NCI-H1417 (cell line): ENCODE measurements at regions not wholly inside any gene's neighbourhood (a gene's known extent, or its start where the extent isn't known, plus 50 kb on each side); places are given as distances from the start of the nearest gene placed in this dataset.

Experiments
- DNase-seq, 3 experiments: peaks; one replicate each; lab custom pipeline; 2025; lab: John Stamatoyannopoulos, UW

DNA sequence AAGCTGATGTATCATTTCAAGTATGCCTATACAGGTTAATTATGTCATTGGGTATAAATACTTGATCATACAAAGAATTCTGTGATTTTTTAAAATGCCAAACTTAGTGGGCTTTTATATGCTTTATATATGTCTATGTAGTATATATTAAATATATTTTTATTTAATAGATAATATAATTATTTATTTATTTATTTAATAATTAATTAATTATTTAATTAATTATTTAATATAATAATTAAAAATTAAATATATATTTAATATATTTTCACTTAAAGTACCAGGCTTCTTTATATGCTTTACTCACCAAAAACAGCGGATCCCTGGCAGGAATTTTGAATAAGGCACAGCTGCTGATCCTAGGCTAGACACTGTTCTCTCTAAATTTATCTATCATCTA, 687.0 kb downstream of the VGLL3 start:
- no peak for DNase-seq

DNA sequence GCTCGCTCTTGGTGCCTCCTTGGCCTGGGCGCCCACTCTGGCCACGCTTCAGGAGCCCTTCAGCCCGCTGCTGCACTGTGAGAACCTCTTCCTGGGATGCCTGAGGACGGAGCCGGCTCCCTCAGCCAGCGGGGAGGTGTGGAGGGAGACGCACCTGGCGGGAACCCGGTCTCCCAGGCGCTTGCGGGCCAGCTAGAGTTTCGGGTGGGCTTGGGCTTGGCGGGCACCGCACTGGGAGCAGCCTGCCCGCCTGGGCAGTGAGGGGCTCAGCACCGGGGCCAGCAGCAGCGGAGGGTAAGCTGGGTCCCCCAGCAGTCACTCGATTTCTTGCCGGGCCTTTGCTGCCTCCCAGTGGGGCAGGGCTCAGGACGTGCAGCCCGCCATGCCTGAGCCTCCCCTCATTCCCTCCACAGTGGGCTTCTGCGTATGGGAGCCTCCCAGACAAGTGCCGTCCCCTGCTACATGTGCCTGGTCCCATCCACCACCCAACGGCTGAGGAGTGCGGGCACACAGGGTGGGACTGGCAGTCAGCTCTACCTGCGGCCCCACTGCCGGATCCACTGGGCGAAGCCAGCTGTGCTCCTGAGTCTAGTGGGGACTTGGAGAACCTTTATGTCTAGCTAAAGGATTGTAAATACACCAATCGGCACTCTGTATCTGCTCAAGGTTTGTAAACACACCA, 708.7 kb downstream of the VGLL3 start:
- DNase-seq, result no peak

DNA sequence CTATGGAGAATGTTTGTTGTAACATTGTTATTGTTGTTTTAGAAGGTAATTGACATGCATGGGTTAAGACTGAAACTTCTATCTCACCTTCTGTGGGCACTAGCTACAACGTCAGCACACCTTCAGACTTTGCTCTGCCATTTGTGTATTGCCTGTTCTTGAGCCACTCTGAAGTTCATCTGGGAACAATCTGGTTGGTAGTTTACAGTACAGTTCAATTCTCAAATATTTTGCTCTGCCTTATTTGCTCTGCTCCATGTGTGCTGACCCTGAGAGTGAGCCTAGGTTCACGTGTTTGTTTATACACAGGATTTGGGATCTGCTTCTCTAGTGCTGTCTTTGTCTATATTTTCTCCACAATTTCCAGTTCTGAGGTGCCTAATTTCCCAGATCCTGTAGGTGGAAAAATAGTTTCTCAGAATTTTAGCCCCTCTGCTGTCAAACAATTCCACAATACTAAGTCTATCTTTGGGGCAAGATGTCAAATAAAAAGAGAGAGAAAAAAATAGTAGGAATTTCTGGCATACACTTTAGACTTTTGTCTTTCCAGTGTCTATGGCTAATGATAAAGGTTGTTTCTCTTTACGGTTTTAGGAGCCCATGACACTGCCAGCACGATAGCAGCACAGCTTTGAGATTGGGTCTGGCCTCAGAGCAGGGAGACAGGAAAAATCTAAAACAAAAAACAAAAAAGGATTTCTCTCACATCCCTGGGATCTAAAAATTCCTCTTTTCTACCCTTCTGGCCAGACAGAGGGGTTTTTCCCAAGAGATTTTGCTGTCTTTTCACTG, 721.4 kb downstream of the VGLL3 start:
- DNase-seq, result no peak

DNA sequence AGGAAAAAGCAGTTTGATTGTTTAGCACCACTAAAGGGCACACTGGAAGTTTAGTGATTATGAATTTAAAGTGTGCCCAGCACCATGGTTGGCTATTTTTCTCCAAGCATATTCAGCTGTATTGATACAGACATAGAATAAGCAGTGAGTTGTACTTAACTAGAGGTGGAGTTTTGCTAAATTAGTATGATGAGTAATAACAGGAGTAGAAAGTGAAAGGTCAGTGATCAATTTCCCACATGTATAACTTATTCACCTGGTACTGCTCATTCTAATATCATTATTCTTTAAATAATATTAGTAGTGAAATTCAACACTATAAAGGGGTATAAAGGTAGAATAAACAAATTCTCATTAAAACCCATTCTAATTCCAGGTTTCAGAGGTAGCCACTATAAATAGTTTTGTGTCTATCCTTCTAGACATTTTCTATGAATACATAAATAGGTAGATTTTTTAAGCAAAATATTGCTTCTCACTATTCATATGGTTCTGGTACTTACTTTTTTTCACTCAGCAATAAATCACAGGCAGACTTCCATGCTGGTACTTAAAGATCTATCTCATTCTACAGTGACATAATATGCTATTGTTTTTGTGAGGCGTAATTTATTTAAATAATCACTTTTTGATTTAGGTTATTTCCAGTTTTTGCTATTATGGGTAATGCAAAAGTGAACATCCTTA, 732.9 kb downstream of the VGLL3 start:
- no peak for DNase-seq

DNA sequence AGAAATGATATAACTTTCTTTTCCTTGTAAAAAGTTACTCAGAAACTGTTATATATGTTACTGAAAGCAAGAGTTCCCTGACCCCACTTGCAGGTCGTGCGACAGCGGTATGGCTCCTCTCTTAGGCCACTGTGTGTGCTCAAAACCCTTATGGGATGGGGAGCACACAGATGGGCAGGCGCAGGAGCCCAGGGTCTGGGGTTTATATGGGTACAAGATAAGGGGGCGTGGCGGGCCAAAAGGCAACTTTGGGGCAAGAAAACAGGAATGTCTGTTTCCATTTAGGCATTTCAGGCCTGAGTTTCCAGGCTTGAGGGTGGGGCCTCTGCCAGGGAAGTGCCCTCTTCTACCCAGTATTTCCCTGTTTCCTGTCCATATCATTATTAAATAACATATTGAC, 736.5 kb downstream of the VGLL3 start:
- no peak for DNase-seq

DNA sequence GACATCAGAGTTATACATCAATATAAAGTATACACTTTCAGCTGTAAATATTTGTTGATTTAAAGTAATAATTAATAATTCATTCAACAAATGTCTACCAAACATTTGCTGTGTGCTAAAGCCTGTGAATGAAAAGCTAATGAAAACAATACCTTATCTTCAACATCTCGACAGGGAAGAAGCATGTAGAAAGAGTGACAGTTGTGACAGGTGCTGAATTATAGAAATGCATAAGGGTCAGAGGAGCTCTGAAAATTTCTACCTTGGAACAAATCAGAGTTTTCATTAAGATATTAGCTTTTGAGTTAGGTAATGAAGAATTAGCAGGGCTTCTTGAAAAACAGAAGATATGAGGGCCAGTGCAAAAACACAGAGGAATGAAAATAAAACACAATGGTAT, 739.2 kb downstream of the VGLL3 start:
- peak in 1 of 3 experiments; percentile 48 for DNase-seq

DNA sequence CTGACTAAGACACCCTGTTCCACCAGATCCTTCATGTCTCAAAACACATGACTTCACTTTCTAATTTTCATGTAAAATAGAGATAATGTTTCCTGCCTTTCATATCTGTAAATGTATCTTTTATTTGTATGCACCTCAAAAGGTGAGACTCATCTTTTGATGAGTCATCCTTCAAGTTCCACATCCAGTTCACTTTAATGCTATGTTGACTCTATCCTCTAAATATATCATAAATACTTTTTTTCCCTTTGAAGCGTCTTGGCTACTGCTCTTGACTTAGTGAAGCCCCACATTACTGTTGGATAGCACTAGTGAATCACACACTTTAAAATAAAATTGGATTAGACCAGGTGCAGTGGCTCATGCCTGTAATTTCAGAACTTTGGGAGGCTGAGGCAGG, 741.1 kb downstream of the VGLL3 start:
- no peak for DNase-seq

DNA sequence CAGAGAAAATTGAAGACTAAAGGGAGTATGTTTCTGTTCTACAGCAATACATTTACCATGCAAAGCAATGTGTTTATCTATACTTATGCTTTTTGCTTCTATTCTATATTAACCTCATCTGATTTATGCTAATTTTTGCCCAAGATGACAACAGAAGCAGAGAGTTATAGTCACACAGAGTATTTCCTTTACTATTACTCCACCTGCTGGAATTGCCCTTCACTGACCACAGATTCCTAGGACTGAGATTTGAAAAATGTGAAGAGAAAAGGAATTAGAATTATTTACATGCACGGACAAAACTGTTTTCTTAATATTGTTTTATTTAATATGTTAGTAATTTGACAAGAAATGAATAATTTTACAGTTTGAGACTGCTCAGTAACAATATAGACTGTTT, 745.6 kb downstream of the VGLL3 start:
- DNase-seq, result peak in 2 of 3 experiments; percentile 37 to 76

DNA sequence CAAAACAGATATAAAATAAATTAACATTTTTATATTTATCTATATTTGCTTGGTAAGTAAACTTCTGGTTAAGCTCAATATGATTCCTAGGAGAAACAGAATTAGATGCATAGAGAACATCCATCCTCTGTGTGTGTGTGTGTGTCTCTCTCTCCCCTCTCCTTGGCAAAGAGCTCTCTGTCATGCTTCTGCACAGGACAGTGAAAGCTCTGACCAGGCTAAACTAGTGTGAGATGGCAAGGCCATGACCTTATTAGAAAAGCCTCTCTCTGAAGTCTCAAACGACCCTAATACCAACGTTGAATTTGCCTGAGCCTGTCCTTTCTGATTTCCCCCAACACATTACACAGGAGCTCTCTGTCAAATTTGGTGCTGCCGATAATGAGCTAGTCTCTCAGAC, 746.0 kb downstream of the VGLL3 start:
- peak in 2 of 3 experiments; percentile 37 to 65 for DNase-seq

DNA sequence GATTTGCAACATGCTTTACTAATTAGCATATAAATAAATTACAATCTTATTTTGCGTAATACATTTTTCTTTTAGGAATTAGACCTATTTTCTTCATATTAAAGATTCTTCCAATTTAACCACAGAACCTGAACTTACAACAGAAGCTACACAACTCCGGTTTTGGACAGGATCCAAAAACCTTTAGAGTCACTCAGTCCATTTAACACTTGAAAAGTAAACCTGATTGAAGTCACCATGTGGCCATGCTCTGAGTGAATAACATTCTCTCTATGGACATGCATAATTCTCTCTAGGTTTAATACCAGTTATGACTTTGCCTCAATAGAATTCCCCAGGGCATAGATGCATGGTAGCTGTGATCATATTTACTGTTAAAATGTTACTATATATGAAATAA, 751.0 kb downstream of the VGLL3 start:
- peak in 2 of 3 experiments; percentile 24 to 79 for DNase-seq

DNA sequence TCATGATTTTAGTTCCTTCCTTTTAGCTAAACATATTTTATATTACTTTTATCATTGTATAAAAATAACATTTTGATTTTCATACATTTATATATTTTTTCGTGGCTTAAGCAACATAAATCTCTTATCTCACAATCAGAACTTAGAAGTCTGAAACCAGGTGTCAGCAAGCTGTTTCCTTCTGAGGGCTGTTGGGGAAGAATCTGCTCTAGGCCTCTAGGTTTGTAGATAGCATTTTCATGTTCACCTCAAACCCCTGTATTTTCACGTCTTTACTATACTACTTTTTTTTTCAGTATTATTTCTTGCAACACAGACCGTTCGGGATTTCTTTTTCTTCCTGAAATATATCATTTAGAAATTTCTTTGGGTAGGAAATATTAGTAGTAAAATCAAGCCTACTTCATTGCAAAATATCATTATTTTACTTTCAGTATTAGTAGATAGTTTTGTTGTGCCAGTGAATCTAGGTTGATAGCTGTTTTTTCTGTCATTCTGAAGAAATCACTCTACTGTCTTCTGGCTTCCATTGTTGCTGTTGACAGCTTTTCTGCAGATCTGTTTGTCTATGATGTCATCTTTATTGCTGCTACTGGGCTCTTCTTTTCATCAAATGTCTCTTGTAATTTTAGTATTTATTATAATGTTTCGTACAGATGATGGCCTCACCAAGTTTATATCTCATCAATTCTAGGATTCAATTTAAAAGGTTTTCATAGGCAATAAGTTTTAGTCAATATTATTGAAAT, 756.3 kb downstream of the VGLL3 start:
- DNase-seq, result no peak

DNA sequence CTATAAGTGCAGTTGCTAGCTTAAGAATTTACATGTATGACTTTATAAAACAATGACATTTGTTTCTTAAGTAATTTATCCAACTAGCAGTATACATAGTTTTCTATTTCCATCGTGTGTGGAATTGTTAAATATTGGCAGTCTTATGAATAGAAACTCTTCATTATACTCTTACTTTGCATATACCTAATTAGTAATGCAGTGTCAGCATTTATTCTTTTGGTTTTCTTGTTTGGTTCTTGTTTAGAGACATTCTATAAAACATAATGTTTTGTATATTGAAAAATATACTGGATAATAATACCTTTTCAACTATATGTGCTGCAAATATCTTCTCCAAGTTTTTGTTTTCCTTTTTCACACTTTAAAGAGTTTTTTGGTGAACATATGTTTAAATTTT, 760.2 kb downstream of the VGLL3 start:
- no peak for DNase-seq

DNA sequence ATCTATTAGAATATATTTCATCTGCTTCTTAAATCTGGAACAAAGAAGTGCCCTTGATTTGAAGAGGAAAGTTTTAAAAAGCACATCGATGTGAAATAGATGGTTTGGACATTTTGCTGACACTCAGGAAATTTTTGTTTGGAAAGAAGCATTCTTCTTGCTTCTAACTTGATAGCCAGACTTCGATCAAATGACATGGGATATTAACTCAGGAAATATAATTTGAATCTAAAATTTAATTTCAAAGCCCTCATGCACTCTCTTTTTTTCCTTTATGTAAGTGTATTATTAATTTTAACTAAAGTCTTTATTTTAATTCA, 761.2 kb downstream of the VGLL3 start:
- DNase-seq, result no peak

DNA sequence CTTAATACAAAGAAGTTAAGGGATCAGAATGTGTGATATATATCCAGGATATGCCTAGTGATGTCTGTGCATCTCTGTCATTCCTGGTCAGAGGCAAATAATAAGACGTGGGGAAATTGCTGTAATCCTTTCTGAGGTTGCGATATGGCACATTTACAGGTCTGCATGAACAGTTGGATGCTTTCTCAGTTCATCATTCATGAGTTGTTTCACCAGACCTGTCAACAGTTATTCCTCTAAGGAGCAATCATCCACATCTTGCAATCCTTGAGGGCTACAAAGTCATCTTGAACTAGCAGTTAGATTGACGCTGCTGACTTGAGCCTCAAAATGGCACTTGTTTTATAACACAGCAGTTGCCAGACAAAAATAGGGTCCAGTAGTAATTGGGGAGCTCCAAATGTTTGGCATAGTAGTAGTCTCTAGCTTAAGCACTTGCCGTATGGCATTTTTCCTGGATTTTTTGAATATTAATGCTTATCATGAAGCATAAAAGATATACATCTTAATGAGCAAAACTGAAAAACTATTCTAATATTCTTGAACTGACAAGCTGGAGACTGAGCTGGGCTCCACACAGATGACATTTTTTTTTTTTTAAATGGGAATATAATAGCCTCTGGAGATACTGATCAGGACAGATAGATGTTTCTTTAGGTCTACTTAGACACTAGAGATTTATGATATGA, 761.7 kb downstream of the VGLL3 start:
- no peak for DNase-seq

DNA sequence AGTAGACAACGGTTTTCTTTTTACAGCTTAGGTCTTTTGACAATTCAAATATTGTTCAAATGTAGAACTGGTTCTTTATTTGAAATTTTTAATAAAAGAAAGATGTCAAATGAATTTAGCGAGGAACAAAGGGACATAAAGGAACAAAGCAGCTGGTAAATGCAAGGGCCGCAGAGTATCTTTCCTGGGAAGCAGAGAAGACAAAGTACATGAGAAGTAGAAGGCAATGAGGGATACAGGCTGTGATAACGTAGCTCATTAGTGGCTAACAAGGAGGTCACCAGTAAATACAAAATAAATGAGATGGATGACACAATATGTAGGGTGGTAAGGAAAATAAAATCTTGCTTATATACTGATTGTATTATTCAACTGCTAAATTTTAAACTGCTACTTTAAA, 762.8 kb downstream of the VGLL3 start:
- no peak for DNase-seq

DNA sequence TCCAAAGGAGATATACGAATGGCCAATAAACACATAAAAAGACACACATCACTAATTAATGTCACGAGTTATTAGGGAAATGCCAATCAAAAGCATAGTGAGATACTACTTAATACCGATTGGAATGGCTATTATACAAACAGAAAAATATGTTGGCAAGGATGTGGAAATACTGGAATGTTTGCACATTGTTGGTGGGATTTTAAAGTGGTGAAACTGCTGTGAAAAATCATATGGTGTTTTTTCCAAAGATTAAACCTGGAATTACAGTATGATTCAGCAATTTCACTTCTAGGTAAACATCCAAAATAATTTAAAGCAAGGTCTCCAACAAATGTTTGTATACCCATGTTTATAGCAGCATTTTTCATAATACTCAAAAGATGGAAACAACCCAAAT, 765.5 kb downstream of the VGLL3 start:
- no peak for DNase-seq

DNA sequence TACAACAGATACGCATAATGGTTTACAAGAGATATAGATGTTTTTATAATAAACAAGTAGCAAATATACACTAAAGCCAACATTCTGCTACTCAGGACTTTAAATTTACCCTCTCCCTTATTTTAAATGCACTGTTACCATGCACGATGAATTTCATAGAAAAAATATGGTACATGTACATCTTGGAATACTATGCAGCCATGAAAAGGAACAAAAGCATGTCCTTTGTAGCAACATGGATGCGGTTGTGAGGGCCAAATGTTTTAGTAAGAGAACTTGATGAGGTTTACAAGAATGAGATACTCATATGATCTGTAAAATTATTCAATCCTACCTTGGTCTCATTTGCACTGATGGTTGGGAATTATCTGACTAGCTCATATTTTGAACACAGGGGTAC, 769.3 kb downstream of the VGLL3 start:
- DNase-seq, result no peak

DNA sequence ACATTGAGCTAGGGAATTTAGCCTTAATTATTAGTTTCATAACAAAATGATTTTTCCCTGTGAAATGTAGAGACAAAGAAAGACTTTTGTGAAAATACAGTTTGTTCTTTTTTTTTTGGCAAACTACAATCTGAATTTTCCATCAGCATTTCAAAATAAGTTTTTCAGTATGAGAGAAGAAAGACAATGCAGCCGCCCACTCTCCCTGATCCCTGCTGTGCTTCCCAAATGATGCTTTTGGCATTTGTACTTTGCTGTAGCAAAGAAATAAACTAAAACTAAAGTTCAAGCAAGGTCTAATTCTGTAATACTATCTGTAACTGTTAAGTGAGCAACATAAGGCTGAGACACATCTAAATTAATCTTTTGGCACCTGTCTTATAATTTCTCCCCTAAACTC, 782.2 kb downstream of the VGLL3 start:
- no peak for DNase-seq

DNA sequence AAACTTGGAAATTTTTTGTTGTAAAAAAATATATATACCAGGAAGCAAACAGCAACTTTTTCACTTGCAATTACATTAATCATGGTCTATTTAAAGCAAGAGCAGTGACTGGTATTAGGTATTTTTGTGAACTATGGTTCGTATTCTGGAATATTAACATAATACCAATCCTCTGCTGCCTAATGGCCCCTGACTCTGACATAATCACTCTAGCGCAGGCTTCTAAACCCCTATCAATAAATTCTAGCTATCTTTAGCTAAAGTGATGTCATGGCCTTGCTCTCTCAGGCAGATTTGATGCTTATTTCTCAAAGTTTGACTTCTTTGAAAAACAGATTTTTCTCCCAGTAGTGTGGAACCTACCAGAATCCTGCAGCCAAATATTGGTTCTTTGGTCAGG, 808.3 kb downstream of the VGLL3 start:
- DNase-seq, result no peak

DNA sequence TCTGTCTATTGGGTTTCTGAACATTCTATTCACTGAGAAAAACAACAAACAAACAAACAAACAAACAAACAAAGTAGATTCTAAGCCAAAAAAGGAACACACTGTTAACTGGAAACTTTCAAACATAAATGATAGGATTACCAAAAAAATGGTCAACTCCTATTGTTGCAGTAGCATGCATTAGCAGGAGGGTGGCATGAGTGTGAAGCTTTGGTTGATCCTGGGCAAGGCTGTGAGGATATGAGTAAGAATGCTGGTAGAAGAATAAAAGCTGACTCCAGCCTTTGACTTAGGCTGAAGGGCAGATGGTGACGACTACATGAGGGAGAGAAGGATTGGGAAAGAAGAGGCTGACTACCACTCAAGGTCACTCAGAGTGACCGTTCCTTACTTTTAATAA, 810.3 kb downstream of the VGLL3 start:
- peak in 2 of 3 experiments; percentile 12 to 58 for DNase-seq

DNA sequence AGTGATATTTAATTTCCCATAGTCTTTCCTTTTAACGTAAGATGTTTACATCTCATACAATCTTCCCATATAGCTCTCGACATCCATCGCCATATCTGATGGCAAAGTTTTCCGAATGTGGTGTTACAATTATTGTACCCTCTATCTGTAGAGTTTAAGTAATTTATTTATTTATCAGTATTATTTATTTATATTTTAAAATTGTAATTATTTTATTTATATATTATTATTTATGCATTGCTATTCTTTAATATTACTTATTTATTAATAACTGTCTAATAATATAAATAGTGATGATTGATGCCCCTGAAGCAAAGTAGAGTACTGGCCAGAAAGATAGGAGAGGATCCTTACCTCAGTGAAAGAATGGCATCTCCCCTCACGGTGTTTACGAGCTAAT, 812.9 kb downstream of the VGLL3 start:
- no peak for DNase-seq

DNA sequence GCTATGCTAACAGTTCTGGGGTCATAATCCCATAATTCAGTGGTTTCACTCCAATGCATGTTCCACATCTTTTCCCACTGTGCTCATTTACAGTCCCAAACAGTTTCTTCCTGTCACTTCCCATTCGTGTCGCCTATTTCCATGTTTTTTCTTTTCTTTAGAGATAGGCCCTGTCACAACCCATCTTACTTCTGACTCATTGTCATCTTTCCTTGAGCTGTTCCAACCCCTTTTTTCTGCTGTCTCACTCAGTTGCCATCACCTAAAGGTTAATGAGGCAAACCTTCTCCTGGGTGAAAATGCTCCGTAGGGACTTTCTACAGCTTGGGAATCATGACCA, 814.5 kb downstream of the VGLL3 start:
- DNase-seq, result no peak
